ENCODE measurements at regions not wholly inside any gene's neighbourhood (a gene's known extent, or its start where the extent isn't known, plus 50 kb on each side); places are given as distances from the start of the nearest gene placed in this dataset.

GRCh38 chr4:26126994-26127393 is 193.8 kb upstream of the RBPJ start:
- H3K4me1 Mint-ChIP-seq (ENCODE audit: unreplicated experiment) = no peaks in the 10 kb centered on the region
- DNase-seq (ENCODE audit: low spot score) = no peak
- H3K4me3 Mint-ChIP-seq (ENCODE audit: unreplicated experiment) = no peak overlapping the region
- no peak overlapping the region for H3K27ac Mint-ChIP-seq (ENCODE audit: unreplicated experiment)
- no peaks in the 10 kb centered on the region for H3K36me3 Mint-ChIP-seq (ENCODE audit: low read depth, unreplicated experiment)
- TF ChIP-seq, protein P1, sequence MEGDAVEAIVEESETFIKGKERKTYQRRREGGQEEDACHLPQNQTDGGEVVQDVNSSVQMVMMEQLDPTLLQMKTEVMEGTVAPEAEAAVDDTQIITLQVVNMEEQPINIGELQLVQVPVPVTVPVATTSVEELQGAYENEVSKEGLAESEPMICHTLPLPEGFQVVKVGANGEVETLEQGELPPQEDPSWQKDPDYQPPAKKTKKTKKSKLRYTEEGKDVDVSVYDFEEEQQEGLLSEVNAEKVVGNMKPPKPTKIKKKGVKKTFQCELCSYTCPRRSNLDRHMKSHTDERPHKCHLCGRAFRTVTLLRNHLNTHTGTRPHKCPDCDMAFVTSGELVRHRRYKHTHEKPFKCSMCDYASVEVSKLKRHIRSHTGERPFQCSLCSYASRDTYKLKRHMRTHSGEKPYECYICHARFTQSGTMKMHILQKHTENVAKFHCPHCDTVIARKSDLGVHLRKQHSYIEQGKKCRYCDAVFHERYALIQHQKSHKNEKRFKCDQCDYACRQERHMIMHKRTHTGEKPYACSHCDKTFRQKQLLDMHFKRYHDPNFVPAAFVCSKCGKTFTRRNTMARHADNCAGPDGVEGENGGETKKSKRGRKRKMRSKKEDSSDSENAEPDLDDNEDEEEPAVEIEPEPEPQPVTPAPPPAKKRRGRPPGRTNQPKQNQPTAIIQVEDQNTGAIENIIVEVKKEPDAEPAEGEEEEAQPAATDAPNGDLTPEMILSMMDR (IDR thresholded peaks at IDR 0.05; ENCODE audit: unreplicated experiment) = no peak
- no peaks in the 10 kb centered on the region for H3K27me3 Mint-ChIP-seq (ENCODE audit: unreplicated experiment)
- H3K9me3 Mint-ChIP-seq (ENCODE audit: unreplicated experiment) = no peaks in the 10 kb centered on the region

GRCh38 chr4:26127851-26128337 is 192.9 kb upstream of the RBPJ start:
- Mint-ChIP-seq H3K9me3 (ENCODE audit: unreplicated experiment) (no peaks in the 10 kb centered on the region), H3K4me3 (ENCODE audit: unreplicated experiment) (no peak overlapping the region), H3K36me3 (ENCODE audit: low read depth, unreplicated experiment) (no peaks in the 10 kb centered on the region), H3K4me1 (ENCODE audit: unreplicated experiment) (no peaks in the 10 kb centered on the region), H3K27ac (ENCODE audit: unreplicated experiment) (no peak overlapping the region), H3K27me3 (ENCODE audit: unreplicated experiment) (peaks cover 2% of the 10 kb centered on the region)
- no peak for DNase-seq (ENCODE audit: low spot score)
- TF ChIP-seq, protein P1 (IDR thresholded peaks at IDR 0.05; ENCODE audit: unreplicated experiment) = no peak

GRCh38 chr4:26130173-26130572 is 190.6 kb upstream of the RBPJ start:
- H3K4me1 Mint-ChIP-seq (ENCODE audit: unreplicated experiment) = no peaks in the 10 kb centered on the region
- H3K27me3 Mint-ChIP-seq (ENCODE audit: unreplicated experiment) = peaks cover 3% of the 10 kb centered on the region
- TF ChIP-seq, protein P1 (IDR thresholded peaks at IDR 0.05; ENCODE audit: unreplicated experiment) = no peak
- H3K9me3 Mint-ChIP-seq (ENCODE audit: unreplicated experiment) = no peaks in the 10 kb centered on the region
- H3K4me3 Mint-ChIP-seq (ENCODE audit: unreplicated experiment) = no peak overlapping the region
- DNase-seq (ENCODE audit: low spot score) = no peak
- peaks cover 3% of the 10 kb centered on the region for H3K36me3 Mint-ChIP-seq (ENCODE audit: low read depth, unreplicated experiment)
- no peak overlapping the region for H3K27ac Mint-ChIP-seq (ENCODE audit: unreplicated experiment)

GRCh38 chr4:26130841-26131432 is 189.9 kb upstream of the RBPJ start:
- H3K4me1 Mint-ChIP-seq (ENCODE audit: unreplicated experiment) = no peaks in the 10 kb centered on the region
- no peak for DNase-seq (ENCODE audit: low spot score)
- peaks cover 4% of the 10 kb centered on the region for H3K36me3 Mint-ChIP-seq (ENCODE audit: low read depth, unreplicated experiment)
- no peak overlapping the region for H3K4me3 Mint-ChIP-seq (ENCODE audit: unreplicated experiment)
- no peaks in the 10 kb centered on the region for H3K9me3 Mint-ChIP-seq (ENCODE audit: unreplicated experiment)
- H3K27ac Mint-ChIP-seq (ENCODE audit: unreplicated experiment) = no peak overlapping the region
- H3K27me3 Mint-ChIP-seq (ENCODE audit: unreplicated experiment) = peaks cover 3% of the 10 kb centered on the region
- TF ChIP-seq, protein P1 (IDR thresholded peaks at IDR 0.05; ENCODE audit: unreplicated experiment) = no peak

GRCh38 chr4:26131711-26132110 is 189.1 kb upstream of the RBPJ start:
- TF ChIP-seq, protein P1 (IDR thresholded peaks at IDR 0.05; ENCODE audit: unreplicated experiment) = no peak
- no peak for DNase-seq (ENCODE audit: low spot score)
- peaks cover 4% of the 10 kb centered on the region for H3K36me3 Mint-ChIP-seq (ENCODE audit: low read depth, unreplicated experiment)

More at GRCh38 chr4:26131711-26132110, 189.1 kb upstream of the RBPJ start:
- no peaks in the 10 kb centered on the region for H3K9me3 Mint-ChIP-seq (ENCODE audit: unreplicated experiment)
- H3K4me1 Mint-ChIP-seq (ENCODE audit: unreplicated experiment) = no peaks in the 10 kb centered on the region
- no peak overlapping the region for H3K27ac Mint-ChIP-seq (ENCODE audit: unreplicated experiment)
- peaks cover 3% of the 10 kb centered on the region for H3K27me3 Mint-ChIP-seq (ENCODE audit: unreplicated experiment)
- H3K4me3 Mint-ChIP-seq (ENCODE audit: unreplicated experiment) = no peak overlapping the region

Measured in endothelial cell (in vitro differentiated cells).